ENCODE measurements at regions not wholly inside any gene's neighbourhood (a gene's known extent, or its start where the extent isn't known, plus 50 kb on each side); places are given as distances from the start of the nearest gene placed in this dataset.

DNA sequence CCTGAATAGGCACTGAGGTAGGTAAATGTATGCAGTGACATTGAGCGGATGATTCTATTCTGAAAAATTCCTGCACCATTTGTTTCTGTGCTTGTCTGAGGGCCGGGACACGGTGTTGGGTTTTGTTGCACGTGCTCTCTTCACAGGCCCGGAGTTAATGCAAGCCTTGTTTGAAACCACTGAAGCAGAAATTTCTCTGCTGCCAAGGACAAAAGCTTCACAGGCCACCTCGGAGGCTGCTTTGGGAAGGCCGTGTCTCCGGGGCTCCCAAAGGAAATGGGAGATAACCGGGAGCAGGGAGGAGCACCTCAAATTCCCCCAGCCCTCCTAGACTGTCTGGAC is 179.4 kb downstream of the OPA1 start:
- TF ChIP-seq POLR2A (IDR thresholded peaks at IDR 0.05): no peak
- TF ChIP-seq, protein P1, sequence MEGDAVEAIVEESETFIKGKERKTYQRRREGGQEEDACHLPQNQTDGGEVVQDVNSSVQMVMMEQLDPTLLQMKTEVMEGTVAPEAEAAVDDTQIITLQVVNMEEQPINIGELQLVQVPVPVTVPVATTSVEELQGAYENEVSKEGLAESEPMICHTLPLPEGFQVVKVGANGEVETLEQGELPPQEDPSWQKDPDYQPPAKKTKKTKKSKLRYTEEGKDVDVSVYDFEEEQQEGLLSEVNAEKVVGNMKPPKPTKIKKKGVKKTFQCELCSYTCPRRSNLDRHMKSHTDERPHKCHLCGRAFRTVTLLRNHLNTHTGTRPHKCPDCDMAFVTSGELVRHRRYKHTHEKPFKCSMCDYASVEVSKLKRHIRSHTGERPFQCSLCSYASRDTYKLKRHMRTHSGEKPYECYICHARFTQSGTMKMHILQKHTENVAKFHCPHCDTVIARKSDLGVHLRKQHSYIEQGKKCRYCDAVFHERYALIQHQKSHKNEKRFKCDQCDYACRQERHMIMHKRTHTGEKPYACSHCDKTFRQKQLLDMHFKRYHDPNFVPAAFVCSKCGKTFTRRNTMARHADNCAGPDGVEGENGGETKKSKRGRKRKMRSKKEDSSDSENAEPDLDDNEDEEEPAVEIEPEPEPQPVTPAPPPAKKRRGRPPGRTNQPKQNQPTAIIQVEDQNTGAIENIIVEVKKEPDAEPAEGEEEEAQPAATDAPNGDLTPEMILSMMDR (IDR thresholded peaks at IDR 0.05): no peak

Measured in adrenal gland (tissue), 5 donors.